GM12892 (cell line): ENCODE measurements at regions not wholly inside any gene's neighbourhood (a gene's known extent, or its start where the extent isn't known, plus 50 kb on each side); places are given as distances from the start of the nearest gene placed in this dataset.

ENCODE experiments used
- POLR2A ChIP-seq: IDR thresholded peaks from 2 replicates; pipeline ENCODE4 v1.6.1; 2011; ENCODE audit warnings: low read depth, low read length, control low read depth
- POLR2AphosphoS5 ChIP-seq: IDR thresholded peaks from 2 replicates; pipeline ENCODE4 v1.6.1; 2011; ENCODE audit warnings: low read depth, low read length, control low read depth
- TAF1 ChIP-seq: IDR thresholded peaks from 2 replicates; pipeline ENCODE4 v1.6.1; 2011; ENCODE audit warnings: low read depth, mild to moderate bottlenecking, control low read depth, low read length, borderline replicate concordance

DNA sequence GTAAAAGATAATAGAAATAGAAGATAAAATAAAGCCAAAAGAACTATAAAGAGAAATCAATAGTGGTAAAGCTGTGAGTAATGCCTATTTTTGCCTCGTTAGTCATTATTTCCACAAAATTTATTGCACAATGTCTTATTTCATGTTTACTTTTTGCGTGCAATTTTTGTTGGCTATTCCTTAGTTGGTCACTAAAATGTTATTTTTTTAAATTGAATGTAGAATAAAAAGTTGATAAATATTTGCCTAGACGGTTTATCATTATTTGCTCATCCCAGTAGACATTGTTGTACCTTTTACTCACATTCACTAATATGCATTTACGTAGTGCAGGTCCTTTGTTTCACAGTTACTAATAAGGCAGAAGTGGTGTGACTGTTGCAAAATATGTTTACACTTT is 227.8 kb upstream of the BMPER start:
- TF ChIP-seq POLR2A = no peak
- no peak for TF ChIP-seq TAF1
- TF ChIP-seq POLR2AphosphoS5 = no peak
